ENCODE measurements at regions not wholly inside any gene's neighbourhood (a gene's known extent, or its start where the extent isn't known, plus 50 kb on each side); places are given as distances from the start of the nearest gene placed in this dataset.

DNA sequence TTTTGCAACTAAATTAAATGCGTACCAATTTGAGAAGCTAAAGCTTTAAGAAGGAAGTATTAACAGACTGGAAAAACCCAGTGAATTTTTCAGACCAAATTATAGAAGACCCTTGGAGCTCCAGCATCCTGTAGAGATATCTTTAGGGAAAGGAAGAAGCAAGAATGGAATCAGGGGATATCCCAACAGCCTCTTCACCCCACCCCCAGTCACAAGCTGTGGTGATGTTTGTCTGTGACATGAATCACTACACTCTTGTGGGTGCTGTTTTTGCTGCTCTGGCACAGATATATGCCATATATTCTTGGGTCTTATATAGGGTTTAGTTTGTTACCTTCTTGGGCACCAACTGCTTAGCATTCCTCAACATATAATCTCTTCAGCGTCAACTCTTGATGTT, 78.5 kb upstream of the BCL6 start:
- intact Hi-C loops (cut with DNase I) = no loop called here
- no peak for ATAC-seq
- Histone ChIP-seq H3K27me3 (no peaks in the 10 kb centered on the region), H3K27ac (no peak overlapping the region), H3K9me3 (no peaks in the 10 kb centered on the region), H3K36me3 (no peaks in the 10 kb centered on the region), H3K4me1 (peaks cover 0 to 4% (median 0%) of the 10 kb centered on the region in 9 donors), H3K4me3 (no peak overlapping the region)
- TF ChIP-seq, protein P1, sequence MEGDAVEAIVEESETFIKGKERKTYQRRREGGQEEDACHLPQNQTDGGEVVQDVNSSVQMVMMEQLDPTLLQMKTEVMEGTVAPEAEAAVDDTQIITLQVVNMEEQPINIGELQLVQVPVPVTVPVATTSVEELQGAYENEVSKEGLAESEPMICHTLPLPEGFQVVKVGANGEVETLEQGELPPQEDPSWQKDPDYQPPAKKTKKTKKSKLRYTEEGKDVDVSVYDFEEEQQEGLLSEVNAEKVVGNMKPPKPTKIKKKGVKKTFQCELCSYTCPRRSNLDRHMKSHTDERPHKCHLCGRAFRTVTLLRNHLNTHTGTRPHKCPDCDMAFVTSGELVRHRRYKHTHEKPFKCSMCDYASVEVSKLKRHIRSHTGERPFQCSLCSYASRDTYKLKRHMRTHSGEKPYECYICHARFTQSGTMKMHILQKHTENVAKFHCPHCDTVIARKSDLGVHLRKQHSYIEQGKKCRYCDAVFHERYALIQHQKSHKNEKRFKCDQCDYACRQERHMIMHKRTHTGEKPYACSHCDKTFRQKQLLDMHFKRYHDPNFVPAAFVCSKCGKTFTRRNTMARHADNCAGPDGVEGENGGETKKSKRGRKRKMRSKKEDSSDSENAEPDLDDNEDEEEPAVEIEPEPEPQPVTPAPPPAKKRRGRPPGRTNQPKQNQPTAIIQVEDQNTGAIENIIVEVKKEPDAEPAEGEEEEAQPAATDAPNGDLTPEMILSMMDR (IDR thresholded peaks at IDR 0.05) = no peak
- 93 to 96% methylated on average over 2 of the region's 2 CpGs for WGBS, 2 donors
- no peak for DNase-seq

DNA sequence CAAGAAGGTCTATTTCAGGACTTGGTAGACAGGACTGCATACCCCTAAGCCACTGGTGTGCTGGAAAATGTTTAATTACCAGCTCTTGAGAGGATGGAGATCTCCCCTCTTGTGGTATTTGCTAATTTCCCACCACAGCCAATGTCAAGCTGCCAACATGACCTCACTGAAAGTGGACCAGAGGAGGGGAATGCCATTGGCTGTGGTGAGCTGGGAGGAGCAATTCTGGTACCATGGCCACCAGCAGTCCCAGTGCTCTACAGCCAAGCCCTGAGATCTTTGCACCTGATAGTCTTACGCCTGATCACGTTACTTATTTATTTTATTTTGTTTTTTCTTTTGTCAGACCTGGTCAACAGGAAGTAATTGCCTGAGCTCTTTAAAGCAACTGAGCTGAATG, 82.5 kb upstream of the BCL6 start:
- H3K27ac ChIP-seq = no peak overlapping the region
- WGBS, 2 donors = 83 to 89% methylated on average over 2 of the region's 2 CpGs
- no peaks in the 10 kb centered on the region for H3K36me3 ChIP-seq
- no peak overlapping the region for H3K4me3 ChIP-seq
- no peak for DNase-seq
- ATAC-seq = no peak
- no peaks in the 10 kb centered on the region for H3K27me3 ChIP-seq
- TF ChIP-seq, protein P1 (IDR thresholded peaks at IDR 0.05) = no peak
- no peaks in the 10 kb centered on the region for H3K4me1 ChIP-seq
- intact Hi-C loops (cut with DNase I) = no loop called here
- H3K9me3 ChIP-seq = no peaks in the 10 kb centered on the region

GRCh38 chr3:187828579-187829452, 83.5 kb upstream of the BCL6 start:
- Histone ChIP-seq H3K4me1 (no peaks in the 10 kb centered on the region), H3K9me3 (no peaks in the 10 kb centered on the region), H3K4me3 (no peak overlapping the region), H3K27ac (no peak overlapping the region), H3K36me3 (no peaks in the 10 kb centered on the region), H3K27me3 (no peaks in the 10 kb centered on the region)
- 70 to 82% methylated on average over 7 of the region's 7 CpGs for WGBS, 2 donors
- DNase-seq = no peak
- intact Hi-C loops (cut with DNase I) = no loop called here
- TF ChIP-seq, protein P1 (IDR thresholded peaks at IDR 0.05) = no peak
- ATAC-seq = no peak

DNA sequence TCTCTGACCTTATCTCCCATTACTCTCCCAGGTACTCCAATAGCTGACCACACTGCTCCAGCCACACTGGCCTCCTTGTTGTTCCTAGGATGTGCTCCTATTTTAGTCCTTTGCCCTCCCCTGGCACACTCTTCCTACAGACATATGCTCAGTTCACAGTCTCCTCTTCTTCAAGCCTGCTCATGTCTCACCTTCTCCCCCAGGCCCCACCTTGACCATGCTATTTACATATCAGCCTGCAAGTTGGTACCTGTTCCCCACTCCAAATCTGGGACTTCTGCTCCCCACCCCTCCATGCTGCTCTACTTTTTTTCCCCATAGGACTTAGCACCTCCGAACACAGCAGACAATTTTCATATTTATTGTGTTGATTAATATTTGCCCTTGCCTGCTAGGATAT, 84.9 kb upstream of the BCL6 start:
- no peak overlapping the region for H3K4me3 ChIP-seq
- intact Hi-C loops (cut with DNase I) = loop anchor here in 1 of 10 donors (10.0 kb wide), 1 partner anchor 1325 kb away; no protein-coding TSS in a partner anchor
- no peak for DNase-seq
- H3K27me3 ChIP-seq = no peaks in the 10 kb centered on the region
- H3K36me3 ChIP-seq = no peaks in the 10 kb centered on the region
- H3K27ac ChIP-seq = no peak overlapping the region
- WGBS, 2 donors = 86 to 93% methylated on average over 1 of the region's 1 CpG
- peaks cover 0 to 7% (median 0%) of the 10 kb centered on the region in 11 donors for H3K9me3 ChIP-seq
- no peaks in the 10 kb centered on the region for H3K4me1 ChIP-seq
- ATAC-seq = no peak
- TF ChIP-seq, protein P1 (IDR thresholded peaks at IDR 0.05) = no peak
